ENCODE measurements at regions not wholly inside any gene's neighbourhood (a gene's known extent, or its start where the extent isn't known, plus 50 kb on each side); places are given as distances from the start of the nearest gene placed in this dataset.

DNA sequence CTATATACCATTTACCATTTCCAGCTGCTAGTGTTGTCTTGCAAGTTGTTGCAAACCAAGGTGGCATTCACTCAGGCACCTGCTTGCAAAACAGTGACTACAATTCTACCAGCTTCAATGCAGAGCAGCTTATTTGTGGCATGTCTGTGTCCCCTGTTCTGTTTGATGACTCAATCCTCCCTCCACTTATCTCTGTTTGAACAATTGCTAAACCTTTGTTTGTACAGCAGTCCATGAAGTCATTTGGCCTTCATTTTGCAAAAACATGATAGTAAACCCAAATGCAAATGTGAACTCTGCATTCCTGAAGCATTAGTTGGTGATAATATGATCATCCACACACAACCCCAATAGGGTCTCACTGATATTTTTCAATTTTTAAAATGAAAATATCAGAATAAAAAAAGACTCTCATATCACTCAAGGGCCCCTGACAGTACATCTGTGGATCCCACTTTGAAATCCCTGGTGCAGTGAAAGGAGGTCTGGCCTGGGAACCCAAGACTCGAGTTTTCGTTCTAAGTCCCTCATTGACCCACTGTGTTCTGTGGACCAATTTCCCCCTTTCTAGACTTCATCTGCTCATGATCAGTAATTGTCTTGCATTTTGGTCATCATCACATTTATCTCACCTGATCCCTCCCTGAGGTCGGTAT is 425.4 kb downstream of the RPS24 start:
- Histone ChIP-seq H3K27me3 (no peaks in the 10 kb centered on the region), H3K9me3 (no peaks in the 10 kb centered on the region), H3K36me3 (no peaks in the 10 kb centered on the region), H3K4me1 (no peaks in the 10 kb centered on the region), H3K27ac (no peak overlapping the region), H3K4me3 (no peak overlapping the region)
- TF ChIP-seq POLR2A (IDR thresholded peaks at IDR 0.05) (no peak), EP300 (IDR thresholded peaks at IDR 0.05) (no peak), POLR2AphosphoS5 (IDR thresholded peaks at IDR 0.05) (no peak)
- TF ChIP-seq, protein P1, sequence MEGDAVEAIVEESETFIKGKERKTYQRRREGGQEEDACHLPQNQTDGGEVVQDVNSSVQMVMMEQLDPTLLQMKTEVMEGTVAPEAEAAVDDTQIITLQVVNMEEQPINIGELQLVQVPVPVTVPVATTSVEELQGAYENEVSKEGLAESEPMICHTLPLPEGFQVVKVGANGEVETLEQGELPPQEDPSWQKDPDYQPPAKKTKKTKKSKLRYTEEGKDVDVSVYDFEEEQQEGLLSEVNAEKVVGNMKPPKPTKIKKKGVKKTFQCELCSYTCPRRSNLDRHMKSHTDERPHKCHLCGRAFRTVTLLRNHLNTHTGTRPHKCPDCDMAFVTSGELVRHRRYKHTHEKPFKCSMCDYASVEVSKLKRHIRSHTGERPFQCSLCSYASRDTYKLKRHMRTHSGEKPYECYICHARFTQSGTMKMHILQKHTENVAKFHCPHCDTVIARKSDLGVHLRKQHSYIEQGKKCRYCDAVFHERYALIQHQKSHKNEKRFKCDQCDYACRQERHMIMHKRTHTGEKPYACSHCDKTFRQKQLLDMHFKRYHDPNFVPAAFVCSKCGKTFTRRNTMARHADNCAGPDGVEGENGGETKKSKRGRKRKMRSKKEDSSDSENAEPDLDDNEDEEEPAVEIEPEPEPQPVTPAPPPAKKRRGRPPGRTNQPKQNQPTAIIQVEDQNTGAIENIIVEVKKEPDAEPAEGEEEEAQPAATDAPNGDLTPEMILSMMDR (IDR thresholded peaks at IDR 0.05), result no peak
- peak in 1 of 2 donors; percentile 16 for DNase-seq (ENCODE audit: low spot score in 2 of 2)
- WGBS, result 95% methylated on average over 3 of the region's 3 CpGs

DNA sequence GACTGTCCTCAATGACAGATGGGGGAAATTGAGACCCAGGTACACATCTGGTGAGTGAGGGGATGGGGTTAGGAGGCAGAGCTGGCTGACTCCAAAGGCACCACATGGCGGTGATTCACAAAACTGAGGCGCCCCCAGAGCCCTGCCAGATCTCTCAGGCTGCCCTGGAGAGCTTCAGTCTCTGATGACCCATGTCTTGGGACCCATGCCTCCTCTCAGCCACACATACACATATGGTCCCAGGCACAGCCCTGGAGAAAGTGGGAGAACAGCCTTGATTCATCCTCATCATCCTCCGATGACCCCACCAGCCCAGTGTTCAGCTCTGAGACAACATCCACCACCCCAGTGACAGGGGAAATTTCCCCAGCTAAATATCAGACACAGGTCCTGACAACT is 426.0 kb downstream of the RPS24 start:
- H3K36me3 ChIP-seq, result no peaks in the 10 kb centered on the region
- H3K27me3 ChIP-seq, result no peaks in the 10 kb centered on the region
- H3K9me3 ChIP-seq, result no peaks in the 10 kb centered on the region
- TF ChIP-seq EP300 (IDR thresholded peaks at IDR 0.05) (no peak), POLR2AphosphoS5 (IDR thresholded peaks at IDR 0.05) (no peak), POLR2A (IDR thresholded peaks at IDR 0.05) (no peak)
- TF ChIP-seq, protein P1 (IDR thresholded peaks at IDR 0.05), result no peak
- H3K27ac ChIP-seq, result no peak overlapping the region
- H3K4me3 ChIP-seq, result no peak overlapping the region
- no peaks in the 10 kb centered on the region for H3K4me1 ChIP-seq
- DNase-seq (ENCODE audit: low spot score in 2 of 2), result no peak
- 95% methylated on average over 3 of the region's 3 CpGs for WGBS

DNA sequence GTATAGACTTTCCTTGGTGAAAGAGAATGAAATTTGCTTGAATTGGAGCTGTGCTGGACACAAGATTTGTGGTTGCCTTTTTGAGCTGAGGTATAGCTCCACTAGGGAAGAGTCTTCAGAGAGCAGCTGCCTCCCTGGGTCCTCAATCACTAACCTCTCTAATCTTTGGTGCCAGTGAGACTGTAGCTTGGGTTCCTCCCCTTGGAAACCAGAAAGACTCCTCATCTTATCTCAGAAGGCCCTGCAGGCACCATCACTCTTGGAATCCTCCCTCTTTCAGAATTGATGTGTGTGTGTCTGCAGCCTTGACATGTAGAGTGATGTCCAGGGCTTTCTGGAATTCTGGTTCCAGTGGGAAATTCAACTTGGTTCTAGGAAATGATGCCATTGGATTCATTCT is 426.5 kb downstream of the RPS24 start:
- TF ChIP-seq POLR2A (IDR thresholded peaks at IDR 0.05), result no peak
- TF ChIP-seq, protein P1 (IDR thresholded peaks at IDR 0.05), result no peak
- no peak for TF ChIP-seq EP300 (IDR thresholded peaks at IDR 0.05)
- no peak for TF ChIP-seq POLR2AphosphoS5 (IDR thresholded peaks at IDR 0.05)
- Histone ChIP-seq H3K4me1 (no peaks in the 10 kb centered on the region), H3K27ac (no peak overlapping the region), H3K27me3 (no peaks in the 10 kb centered on the region), H3K9me3 (no peaks in the 10 kb centered on the region), H3K36me3 (no peaks in the 10 kb centered on the region), H3K4me3 (no peak overlapping the region)
- DNase-seq (ENCODE audit: low spot score in 2 of 2), result no peak

DNA sequence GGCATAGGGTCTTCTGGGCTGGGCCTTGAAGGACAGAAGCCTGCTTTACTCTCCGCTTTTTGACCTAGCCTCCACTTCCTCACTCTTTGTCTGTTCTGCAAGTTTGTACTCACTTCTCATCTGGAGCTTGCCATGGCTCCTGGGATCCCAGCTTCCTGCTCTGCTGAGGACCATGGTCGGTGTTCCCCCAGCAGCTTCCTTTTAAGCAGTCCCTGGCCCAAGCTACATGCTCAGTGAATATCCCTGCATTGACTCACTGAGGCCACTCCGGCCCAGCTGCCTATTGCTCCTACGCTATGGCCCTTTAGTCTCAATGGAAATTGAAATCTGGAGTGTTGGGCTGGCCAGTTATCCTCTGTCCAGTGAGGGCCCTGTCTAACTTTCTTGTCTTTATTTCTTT is 427.7 kb downstream of the RPS24 start:
- Histone ChIP-seq H3K4me1 (no peaks in the 10 kb centered on the region), H3K36me3 (no peaks in the 10 kb centered on the region), H3K4me3 (no peak overlapping the region), H3K27me3 (no peaks in the 10 kb centered on the region), H3K27ac (no peak overlapping the region), H3K9me3 (no peaks in the 10 kb centered on the region)
- TF ChIP-seq, protein P1 (IDR thresholded peaks at IDR 0.05), result no peak
- TF ChIP-seq POLR2A (IDR thresholded peaks at IDR 0.05), result no peak
- TF ChIP-seq EP300 (IDR thresholded peaks at IDR 0.05), result no peak
- no peak for TF ChIP-seq POLR2AphosphoS5 (IDR thresholded peaks at IDR 0.05)
- 95% methylated on average over 4 of the region's 4 CpGs for WGBS
- no peak for DNase-seq (ENCODE audit: low spot score in 2 of 2)

DNA sequence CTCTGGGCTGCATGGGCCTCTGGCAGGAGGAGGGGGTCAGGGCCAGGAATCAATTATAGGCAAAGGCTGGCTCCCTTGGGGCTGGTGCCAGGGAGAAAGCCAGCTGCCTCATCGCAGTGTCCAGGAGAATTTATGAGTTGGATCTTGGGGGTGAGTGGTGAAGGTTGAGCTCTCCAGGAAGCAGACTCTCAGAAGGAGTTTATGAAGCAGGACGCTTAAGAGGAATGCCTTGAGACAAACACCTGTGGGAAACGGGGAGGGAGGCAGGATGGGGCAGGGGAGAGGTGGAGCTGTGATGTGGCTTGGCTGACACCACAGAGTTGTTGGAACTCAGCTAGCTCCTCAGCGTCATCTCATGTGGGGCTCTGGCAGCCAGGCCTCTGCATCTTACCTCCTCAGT is 428.5 kb downstream of the RPS24 start:
- no peaks in the 10 kb centered on the region for H3K9me3 ChIP-seq
- H3K4me1 ChIP-seq, result no peaks in the 10 kb centered on the region
- WGBS, result 62% methylated on average over 4 of the region's 4 CpGs
- H3K4me3 ChIP-seq, result no peak overlapping the region
- no peaks in the 10 kb centered on the region for H3K36me3 ChIP-seq
- H3K27ac ChIP-seq, result no peak overlapping the region
- no peak for DNase-seq (ENCODE audit: low spot score in 2 of 2)
- H3K27me3 ChIP-seq, result no peaks in the 10 kb centered on the region
- TF ChIP-seq, protein P1 (IDR thresholded peaks at IDR 0.05), result no peak
- TF ChIP-seq EP300 (IDR thresholded peaks at IDR 0.05) (no peak), POLR2AphosphoS5 (IDR thresholded peaks at IDR 0.05) (no peak), POLR2A (IDR thresholded peaks at IDR 0.05) (no peak)

Data from suprapubic skin (tissue), 4 donors.